DMS114 treated with DMSO at 0.1 percent for 48 hours (cell line): ENCODE measurements at regions not wholly inside any gene's neighbourhood (a gene's known extent, or its start where the extent isn't known, plus 50 kb on each side); places are given as distances from the start of the nearest gene placed in this dataset.

ENCODE experiments used
- DNase-seq: peaks from one replicate; lab custom pipeline; 2025; ENCODE audit not compliant: unreplicated experiment; lab: John Stamatoyannopoulos, UW

- DNase-seq, result no peak
Measured at GRCh38 chr18:42689310-42689709, 426.2 kb downstream of the RIT2 start.
